GM12864 (cell line): ENCODE measurements at regions not wholly inside any gene's neighbourhood (a gene's known extent, or its start where the extent isn't known, plus 50 kb on each side); places are given as distances from the start of the nearest gene placed in this dataset.

ENCODE experiments used
- DNase-seq: peaks from one replicate; pipeline ENCODE4 v3.0.0-alpha.2; 2011; ENCODE audit warnings: low read depth
- H3K4me3 ChIP-seq: 2 replicates; pipeline ENCODE4 v1.5.1; 2011; ENCODE audit warnings: mild to moderate bottlenecking, low read depth, low read length, control low read depth
- TF ChIP-seq, protein P1 (sequence below): IDR thresholded peaks from 2 replicates; pipeline ENCODE4 v1.5.1; 2011; ENCODE audit warnings: low read depth, mild to moderate bottlenecking, moderate library complexity, low read length, control low read depth, inconsistent platforms; ENCODE audit errors: missing control alignments

DNA sequence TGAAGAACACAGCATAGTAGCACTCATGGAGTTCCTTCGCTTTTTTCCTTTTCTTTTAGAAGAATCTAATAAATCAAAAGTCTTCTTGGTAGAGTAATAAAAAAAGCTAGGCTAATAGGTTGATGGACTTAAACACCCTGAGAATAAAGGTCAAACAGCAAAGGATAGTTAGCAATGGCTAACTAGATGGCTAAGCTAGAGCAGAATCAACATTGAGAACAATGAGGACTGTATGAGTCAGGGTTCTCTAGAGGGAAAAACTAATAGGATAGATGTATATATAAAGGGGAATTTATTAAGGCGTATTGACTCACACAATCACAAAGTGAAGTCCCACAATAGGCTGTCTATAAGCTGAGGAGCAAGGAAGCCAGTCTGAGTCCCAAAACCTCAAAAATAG, 550.9 kb downstream of the GLUD2 start:
- no peak overlapping the region for H3K4me3 ChIP-seq
- TF ChIP-seq, protein P1, sequence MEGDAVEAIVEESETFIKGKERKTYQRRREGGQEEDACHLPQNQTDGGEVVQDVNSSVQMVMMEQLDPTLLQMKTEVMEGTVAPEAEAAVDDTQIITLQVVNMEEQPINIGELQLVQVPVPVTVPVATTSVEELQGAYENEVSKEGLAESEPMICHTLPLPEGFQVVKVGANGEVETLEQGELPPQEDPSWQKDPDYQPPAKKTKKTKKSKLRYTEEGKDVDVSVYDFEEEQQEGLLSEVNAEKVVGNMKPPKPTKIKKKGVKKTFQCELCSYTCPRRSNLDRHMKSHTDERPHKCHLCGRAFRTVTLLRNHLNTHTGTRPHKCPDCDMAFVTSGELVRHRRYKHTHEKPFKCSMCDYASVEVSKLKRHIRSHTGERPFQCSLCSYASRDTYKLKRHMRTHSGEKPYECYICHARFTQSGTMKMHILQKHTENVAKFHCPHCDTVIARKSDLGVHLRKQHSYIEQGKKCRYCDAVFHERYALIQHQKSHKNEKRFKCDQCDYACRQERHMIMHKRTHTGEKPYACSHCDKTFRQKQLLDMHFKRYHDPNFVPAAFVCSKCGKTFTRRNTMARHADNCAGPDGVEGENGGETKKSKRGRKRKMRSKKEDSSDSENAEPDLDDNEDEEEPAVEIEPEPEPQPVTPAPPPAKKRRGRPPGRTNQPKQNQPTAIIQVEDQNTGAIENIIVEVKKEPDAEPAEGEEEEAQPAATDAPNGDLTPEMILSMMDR = no peak
- DNase-seq = no peak

DNA sequence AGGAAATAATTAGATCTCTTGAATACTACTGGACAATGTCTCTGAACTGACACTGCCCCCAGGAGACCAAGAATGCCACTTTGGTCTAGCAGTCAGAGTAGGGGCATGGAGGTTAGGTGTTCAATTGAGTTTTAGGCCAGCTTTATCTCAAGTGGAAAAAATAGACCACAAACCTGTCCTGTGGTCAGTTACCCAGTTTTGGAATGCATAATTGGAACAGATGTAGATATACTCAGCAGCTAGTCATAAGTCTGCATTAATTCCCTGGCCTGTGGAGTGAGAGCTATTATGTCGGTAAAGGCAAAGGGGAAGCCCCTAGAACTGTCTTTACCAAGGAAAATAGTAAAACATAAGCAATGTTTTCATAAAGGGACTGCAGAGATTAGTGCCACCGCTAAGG, 587.7 kb downstream of the GLUD2 start:
- DNase-seq = no peak
- H3K4me3 ChIP-seq = no peak overlapping the region
- TF ChIP-seq, protein P1 = no peak

DNA sequence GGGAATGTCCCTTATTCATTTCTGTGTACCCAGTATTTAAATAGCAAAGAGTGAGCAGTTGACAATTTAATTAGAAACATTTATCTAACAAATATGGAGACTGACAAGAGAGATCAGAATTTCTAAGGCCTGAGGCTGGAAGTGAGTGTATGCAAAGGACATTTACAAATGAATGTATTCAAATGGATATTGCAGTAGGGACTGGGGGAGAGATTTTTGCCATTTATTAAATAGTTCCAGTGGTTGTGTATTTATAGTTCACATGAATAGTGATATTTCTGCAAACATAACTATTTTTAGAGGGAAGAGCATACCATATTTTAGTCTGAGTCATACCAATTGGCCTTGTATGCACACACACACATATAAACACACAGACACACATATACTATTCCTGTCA, 592.4 kb downstream of the GLUD2 start:
- DNase-seq = no peak
- TF ChIP-seq, protein P1 = no peak
- no peak overlapping the region for H3K4me3 ChIP-seq

DNA sequence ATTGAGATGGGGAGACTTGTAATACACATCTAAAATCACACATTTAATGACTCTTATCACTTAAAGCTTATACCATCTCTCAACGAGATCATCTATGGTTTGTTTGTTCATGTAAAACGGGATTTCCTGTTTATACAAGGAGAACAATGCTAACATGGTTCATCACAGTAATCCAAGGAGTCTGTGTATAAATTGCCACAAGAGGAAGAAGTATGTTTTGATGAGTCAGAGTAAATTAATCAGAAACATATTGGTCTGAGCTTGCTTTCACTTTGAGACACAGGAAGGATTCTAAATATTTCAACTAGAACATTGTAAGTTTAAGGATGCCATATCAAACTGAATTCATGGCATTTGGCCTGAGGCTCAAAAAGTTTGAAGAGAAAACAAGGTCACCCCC, 594.1 kb downstream of the GLUD2 start:
- no peak overlapping the region for H3K4me3 ChIP-seq
- no peak for DNase-seq
- TF ChIP-seq, protein P1 = no peak

DNA sequence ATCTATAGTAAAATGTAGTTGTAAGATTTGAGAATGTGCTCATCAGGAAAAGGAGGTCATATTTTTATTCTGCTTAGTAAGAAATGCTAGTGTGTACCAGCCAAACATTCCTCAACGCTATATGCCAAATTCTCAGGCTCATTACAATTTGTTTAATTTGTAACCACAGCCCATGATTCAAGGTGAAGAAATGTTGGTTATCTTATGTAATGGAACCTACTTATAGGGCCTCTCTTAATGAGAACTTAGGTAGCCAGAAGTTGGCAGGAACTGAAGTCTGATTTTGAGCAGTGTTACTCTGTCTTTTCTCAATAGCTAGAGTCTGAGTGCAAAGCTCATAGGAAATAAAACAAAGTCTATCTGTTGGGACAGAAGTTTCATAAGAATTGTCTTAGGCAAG, 595.0 kb downstream of the GLUD2 start:
- DNase-seq = no peak
- H3K4me3 ChIP-seq = no peak overlapping the region
- TF ChIP-seq, protein P1 = no peak

DNA sequence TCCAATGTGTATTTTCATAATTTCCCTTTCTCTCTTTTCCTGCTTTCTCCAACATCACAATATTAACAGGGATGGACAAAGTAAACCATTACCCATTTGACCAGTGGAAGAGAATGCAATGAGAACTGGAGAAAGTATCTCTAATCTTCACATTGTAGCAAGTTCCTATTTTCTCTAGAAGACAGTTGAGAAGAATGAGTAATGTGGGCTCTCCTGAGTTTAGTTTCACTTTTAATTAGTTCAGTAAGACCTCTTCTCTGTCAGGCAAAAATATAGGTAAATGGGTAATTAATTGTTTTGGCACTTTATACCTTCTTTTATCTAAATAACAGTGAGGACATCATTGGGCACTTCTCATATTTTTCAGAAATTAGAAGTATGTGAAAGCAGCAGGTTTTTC, 602.0 kb downstream of the GLUD2 start:
- H3K4me3 ChIP-seq = no peak overlapping the region
- DNase-seq = no peak
- TF ChIP-seq, protein P1 = no peak

DNA sequence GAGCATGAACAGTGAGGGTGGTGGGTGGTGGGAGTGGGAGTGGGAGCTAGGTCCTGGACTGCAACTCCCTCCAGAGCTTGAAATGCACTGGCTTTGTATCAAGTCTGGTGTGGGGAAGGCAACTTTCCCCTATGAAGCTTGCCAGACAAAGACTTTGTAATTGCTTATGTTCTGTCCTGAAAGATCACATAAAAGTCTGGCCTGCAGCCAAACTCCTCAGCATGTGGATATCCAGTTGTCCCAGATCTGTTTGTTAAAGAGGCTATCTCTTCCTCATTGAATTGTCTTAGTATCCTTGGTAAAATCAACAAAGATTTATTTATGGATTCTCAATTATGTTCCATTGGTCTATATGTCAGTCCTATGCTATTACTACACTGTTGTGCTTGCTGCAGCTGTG, 607.9 kb downstream of the GLUD2 start:
- TF ChIP-seq, protein P1 = no peak
- no peak overlapping the region for H3K4me3 ChIP-seq
- DNase-seq = no peak
